ENCODE measurements at regions not wholly inside any gene's neighbourhood (a gene's known extent, or its start where the extent isn't known, plus 50 kb on each side); places are given as distances from the start of the nearest gene placed in this dataset.
"Not testable (repeated sequence)": the region's sequence is repeated elsewhere in the genome, so short reads cannot be mapped to it uniquely, and the experiment has no call there.

DNA sequence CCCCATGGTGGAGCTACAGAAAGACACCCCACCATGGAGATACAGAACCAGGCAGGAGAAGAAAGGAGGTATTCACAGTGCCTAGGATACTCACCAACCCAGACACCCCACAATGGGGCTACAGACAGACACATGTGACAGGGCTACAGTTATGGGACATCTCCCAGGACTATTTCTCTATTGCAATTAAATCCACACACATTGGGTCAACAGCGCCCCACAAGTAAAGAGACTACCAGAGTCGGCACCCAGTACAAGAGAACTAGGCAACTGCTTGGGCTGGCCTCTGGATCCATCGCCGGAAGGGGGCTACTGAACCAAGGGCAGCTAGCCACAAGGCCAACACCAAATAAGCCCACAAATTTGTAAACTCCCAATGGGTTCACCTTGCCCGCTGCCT lies 310.1 kb upstream of the NCKAP5 start:
- DNase-seq (ENCODE audit: low read depth in 2 of 2), result no peak

DNA sequence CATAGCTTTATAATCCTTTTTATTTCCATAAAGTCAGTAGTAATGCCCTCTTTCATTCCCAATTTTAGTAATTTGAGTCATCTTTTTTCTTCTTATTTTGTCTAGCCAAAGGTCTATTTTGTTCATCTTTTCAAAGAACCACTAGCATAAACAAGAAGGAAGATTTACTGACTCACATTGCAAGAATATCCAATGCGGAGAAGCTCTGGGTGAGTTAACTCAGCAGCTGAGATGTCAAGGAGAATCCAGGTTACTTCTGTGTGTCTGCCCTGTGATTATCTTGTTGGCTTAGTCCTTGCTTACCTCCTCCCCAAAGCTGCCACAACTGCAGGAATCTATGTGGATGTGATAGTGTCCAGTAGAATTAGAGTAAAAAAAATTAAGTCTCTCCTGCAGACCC lies 311.4 kb upstream of the NCKAP5 start:
- no peak for DNase-seq (ENCODE audit: low read depth in 2 of 2)

DNA sequence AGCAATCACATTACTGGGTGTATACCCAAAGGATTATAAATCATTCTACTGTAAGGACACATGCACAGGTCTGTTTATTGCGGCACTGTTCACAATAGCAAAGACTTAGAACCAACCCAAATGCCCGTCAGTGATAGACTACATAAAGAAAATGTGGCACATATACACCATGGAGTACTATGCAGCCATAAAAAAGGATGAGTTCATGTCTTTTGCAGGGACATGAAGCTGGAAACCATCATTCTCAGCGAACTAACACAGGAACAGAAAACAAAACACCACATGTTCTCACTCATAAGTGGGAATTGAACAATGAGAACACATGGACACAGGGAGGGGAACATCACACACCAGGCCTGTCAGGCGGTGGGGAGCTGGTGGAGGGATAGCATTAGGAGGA lies 313.9 kb upstream of the NCKAP5 start:
- DNase-seq (ENCODE audit: low read depth in 2 of 2), result not testable (repeated sequence)

- DNase-seq (ENCODE audit: low read depth in 2 of 2), result peak; percentile 11 to 38
These were observed 316.6 kb upstream of the NCKAP5 start for GRCh38 chr2:133884739-133885381.

- no peak for DNase-seq (ENCODE audit: low read depth in 2 of 2)
These were observed 317.6 kb upstream of the NCKAP5 start for GRCh38 chr2:133885847-133886246.

DNA sequence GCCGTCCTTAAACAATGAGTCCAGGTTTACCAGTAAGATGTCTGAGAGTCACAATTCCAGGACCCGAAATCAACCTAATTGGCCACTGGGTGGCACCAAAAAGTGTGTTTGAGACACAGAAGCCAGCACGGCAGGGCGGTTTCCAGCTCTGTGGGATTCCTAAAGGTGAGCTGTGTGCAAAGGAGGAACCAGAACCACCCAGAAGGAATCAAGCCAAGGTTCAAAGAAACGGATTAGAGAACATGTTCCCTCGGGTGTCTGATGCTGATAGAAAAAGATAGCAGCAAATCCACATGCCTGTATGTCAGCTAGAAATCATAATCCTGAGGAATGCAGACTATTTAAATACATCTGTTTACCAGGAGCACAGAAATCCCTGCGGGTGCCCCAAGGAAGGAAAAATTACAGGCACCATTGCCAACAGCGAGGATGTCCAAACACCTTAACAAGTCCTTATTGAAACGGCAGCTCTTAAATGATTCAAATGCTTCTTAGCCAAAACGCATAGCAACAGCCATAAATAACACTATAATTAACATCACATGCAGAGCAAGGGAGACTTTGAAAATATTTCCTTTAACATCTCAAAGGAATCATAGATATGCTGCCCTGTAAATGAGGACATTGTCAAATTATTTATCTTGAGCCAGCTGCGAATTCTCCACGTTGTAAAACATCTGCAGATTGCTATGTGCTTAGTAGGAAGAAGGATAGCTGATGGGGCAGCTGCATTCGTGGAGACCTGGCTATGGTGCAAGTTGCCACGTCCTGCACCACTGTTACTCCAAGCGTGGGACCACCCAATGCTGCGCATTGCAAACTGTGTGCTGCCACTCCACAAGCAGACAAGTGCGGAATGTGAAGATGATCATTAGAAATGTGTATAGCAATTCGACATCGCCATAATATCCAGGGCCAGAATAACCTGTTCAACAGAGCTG lies 318.7 kb upstream of the NCKAP5 start:
- peak; percentile 37 to 66 for DNase-seq (ENCODE audit: low read depth in 2 of 2)

- DNase-seq (ENCODE audit: low read depth in 2 of 2), result no peak
These were observed 319.4 kb upstream of the NCKAP5 start for GRCh38 chr2:133887676-133888040.

GRCh38 chr2:133888107-133888506 lies 319.8 kb upstream of the NCKAP5 start:
- no peak for DNase-seq (ENCODE audit: low read depth in 2 of 2)

GRCh38 chr2:133888621-133889219 lies 320.5 kb upstream of the NCKAP5 start:
- no peak for DNase-seq (ENCODE audit: low read depth in 2 of 2)

GRCh38 chr2:133892352-133892913 lies 324.2 kb upstream of the NCKAP5 start:
- DNase-seq (ENCODE audit: low read depth in 2 of 2), result no peak

GRCh38 chr2:133894429-133894828 lies 326.2 kb upstream of the NCKAP5 start:
- no peak for DNase-seq (ENCODE audit: low read depth in 2 of 2)

DNA sequence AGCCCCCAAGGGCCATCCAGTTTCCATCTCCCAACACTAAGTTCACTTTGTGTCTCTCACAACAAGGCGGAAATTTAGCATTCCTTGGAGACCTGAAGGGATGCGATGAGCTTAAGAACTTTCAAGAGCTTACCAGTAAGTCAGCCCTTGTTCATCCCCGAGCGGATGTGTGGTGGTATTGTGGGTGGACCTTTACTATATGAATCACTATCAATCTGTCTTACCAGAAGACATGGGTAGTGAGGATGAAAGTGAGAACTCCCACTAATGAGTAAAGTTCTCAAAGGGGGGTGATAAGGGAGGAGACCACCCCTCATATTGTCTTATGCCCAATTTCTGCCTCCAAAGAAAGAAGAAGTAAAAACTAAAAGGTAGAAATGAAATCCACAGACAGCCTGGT lies 329.6 kb upstream of the NCKAP5 start:
- not testable (repeated sequence) for DNase-seq (ENCODE audit: low read depth in 2 of 2)

- no peak for DNase-seq (ENCODE audit: low read depth in 2 of 2)
These were observed 332.6 kb upstream of the NCKAP5 start for GRCh38 chr2:133900909-133901308.

- no peak for DNase-seq (ENCODE audit: low read depth in 2 of 2)
These were observed 338.1 kb upstream of the NCKAP5 start for GRCh38 chr2:133906396-133906795.

GRCh38 chr2:133906926-133907325 lies 338.7 kb upstream of the NCKAP5 start:
- no peak for DNase-seq (ENCODE audit: low read depth in 2 of 2)

DNA sequence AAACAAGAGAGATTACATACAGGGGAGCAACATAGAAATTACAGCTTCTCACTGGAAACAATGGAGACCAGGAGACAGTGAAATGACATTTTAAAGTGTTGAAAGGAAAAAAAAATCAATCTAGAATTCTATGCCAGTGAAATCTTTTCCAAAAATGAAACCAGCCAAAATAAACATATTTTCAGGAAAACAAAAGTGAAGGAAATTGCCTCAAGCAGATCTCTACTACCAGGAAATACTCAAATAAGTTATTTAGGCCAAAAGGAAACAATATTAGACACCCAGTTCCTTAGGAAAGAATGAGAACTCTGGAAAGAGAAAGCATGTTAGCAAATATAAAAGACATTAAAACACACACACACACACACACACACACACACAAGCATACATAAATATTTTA lies 339.9 kb upstream of the NCKAP5 start:
- DNase-seq (ENCODE audit: low read depth in 2 of 2), result peak; percentile 47 to 48

GRCh38 chr2:133918141-133918540 lies 335.7 kb upstream of the MGAT5 start:
- no peak for DNase-seq (ENCODE audit: low read depth in 2 of 2)

DNA sequence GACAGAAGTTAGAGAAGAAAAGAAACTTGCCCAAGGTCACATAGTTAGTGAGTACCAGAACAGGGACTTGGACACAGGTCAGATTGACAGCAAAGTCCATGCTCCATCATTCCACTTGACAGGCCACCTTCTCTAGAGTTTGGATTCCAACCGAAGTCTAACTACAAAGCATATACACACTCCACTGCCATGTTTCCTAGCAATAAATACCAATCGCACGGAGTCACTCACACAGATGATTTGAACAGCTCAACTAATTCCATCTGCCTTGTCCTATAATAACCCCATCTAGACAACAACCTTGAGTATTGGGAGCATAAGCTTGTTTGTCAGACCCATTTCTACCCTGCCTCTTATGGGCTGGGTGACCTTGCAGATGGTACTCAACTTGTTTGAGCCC lies 334.6 kb upstream of the MGAT5 start:
- DNase-seq (ENCODE audit: low read depth in 2 of 2), result no peak

DNA sequence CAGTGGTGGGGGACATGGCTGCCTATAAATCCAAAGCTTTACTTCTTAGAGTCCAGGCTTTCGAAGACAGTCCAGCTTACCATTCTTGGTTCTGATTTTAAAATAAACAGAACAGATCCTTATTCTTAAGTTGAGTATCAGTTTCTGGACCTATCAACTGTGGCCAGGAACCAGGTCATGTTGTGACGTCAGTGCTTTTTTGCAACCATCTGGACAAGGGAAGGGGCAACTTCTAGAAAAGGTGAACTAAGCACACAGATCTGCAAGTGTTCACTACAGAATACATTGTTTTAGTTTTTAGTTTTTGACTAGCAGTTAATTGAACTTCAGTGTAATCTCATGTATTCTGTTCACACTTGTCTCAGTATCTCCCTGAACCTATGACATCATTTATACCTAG lies 326.0 kb upstream of the MGAT5 start:
- no peak for DNase-seq (ENCODE audit: low read depth in 2 of 2)

GRCh38 chr2:133936096-133936495 lies 317.8 kb upstream of the MGAT5 start:
- DNase-seq (ENCODE audit: low read depth in 2 of 2), result no peak

- no peak for DNase-seq (ENCODE audit: low read depth in 2 of 2)
These were observed 317.3 kb upstream of the MGAT5 start for GRCh38 chr2:133936601-133937000.

- DNase-seq (ENCODE audit: low read depth in 2 of 2), result no peak
These were observed 316.2 kb upstream of the MGAT5 start for GRCh38 chr2:133937669-133938068.

Measured in dermis microvascular lymphatic vessel endothelial cell (primary cell).